AG04450 (cell line): ENCODE measurements at regions not wholly inside any gene's neighbourhood (a gene's known extent, or its start where the extent isn't known, plus 50 kb on each side); places are given as distances from the start of the nearest gene placed in this dataset.

ENCODE experiments used
- CTCF ChIA-PET: fragments of 300-600, 350-600 bp; formaldehyde crosslinking; extraction: SDS; loops from one replicate; lab custom pipeline; 2022; ENCODE audit warnings: antibody characterized with exemption, inconsistent platforms; lab: Charles Lee
- POLR2A ChIA-PET: fragments of 350-600 bp; formaldehyde crosslinking; extraction: SDS; loops from one replicate; lab custom pipeline; 2021; ENCODE audit warnings: antibody characterized with exemption, inconsistent platforms; lab: Yijun Ruan, JAX
- DNase-seq: peaks from one replicate; pipeline ENCODE4 v3.0.0-alpha.2; 2011; ENCODE audit warnings: low read depth, low spot score
- H3K27ac ChIP-seq: one replicate; pipeline ENCODE4 v1.5.1; 2012; ENCODE audit warnings: low read depth, low read length, control low read depth
- H3K27me3 ChIP-seq: one replicate; pipeline ENCODE4 v1.6.0; 2012; ENCODE audit warnings: low read length; ENCODE audit not compliant: control insufficient read depth, insufficient read depth
- H3K4me3 ChIP-seq: 2 replicates; pipeline ENCODE4 v1.5.1; 2011; ENCODE audit warnings: mild to moderate bottlenecking, low read depth, low read length, control low read depth
- H3K9me3 ChIP-seq: 2 replicates; pipeline ENCODE4 v1.5.1; 2012; ENCODE audit warnings: low read length; ENCODE audit not compliant: control insufficient read depth, insufficient read depth
- CTCF ChIP-seq: IDR thresholded peaks from 2 replicates; pipeline ENCODE4 v1.5.1; 2011; ENCODE audit warnings: low read depth, low read length, control low read depth, inconsistent platforms

GRCh38 chr3:40851836-40852235 is 327.1 kb downstream of the ZNF621 start:
- ChIA-PET POLR2A (no interaction called here), CTCF (no interaction called here)
- no peak for TF ChIP-seq CTCF
- no peak overlapping the region for H3K27ac ChIP-seq
- H3K9me3 ChIP-seq = no peaks in the 10 kb centered on the region
- H3K4me3 ChIP-seq = no peak overlapping the region
- no peaks in the 10 kb centered on the region for H3K27me3 ChIP-seq
- DNase-seq = no peak

GRCh38 chr3:40852712-40853111 is 328.0 kb downstream of the ZNF621 start:
- no peaks in the 10 kb centered on the region for H3K27me3 ChIP-seq
- ChIA-PET POLR2A (no interaction called here), CTCF (no interaction called here)
- H3K9me3 ChIP-seq = no peaks in the 10 kb centered on the region
- H3K27ac ChIP-seq = no peak overlapping the region
- DNase-seq = no peak
- no peak for TF ChIP-seq CTCF
- no peak overlapping the region for H3K4me3 ChIP-seq

- no peak for TF ChIP-seq CTCF
- Histone ChIP-seq H3K27ac (no peak overlapping the region), H3K9me3 (no peaks in the 10 kb centered on the region), H3K27me3 (no peaks in the 10 kb centered on the region), H3K4me3 (no peak overlapping the region)
- no peak for DNase-seq
- CTCF ChIA-PET = no interaction called here
- POLR2A ChIA-PET = no interaction called here
Observed at GRCh38 chr3:40853474-40853873, 328.7 kb downstream of the ZNF621 start.

- Histone ChIP-seq H3K9me3 (no peaks in the 10 kb centered on the region), H3K4me3 (no peak overlapping the region), H3K27me3 (no peaks in the 10 kb centered on the region), H3K27ac (no peak overlapping the region)
- ChIA-PET POLR2A (no interaction called here), CTCF (no interaction called here)
- DNase-seq = no peak
- TF ChIP-seq CTCF = no peak
Observed at GRCh38 chr3:40855871-40856270, 331.1 kb downstream of the ZNF621 start.

- no peaks in the 10 kb centered on the region for H3K27me3 ChIP-seq
- CTCF ChIA-PET = no interaction called here
- no peak for TF ChIP-seq CTCF
- H3K4me3 ChIP-seq = no peak overlapping the region
- no peak for DNase-seq
- no peaks in the 10 kb centered on the region for H3K9me3 ChIP-seq
- POLR2A ChIA-PET = no interaction called here
- no peak overlapping the region for H3K27ac ChIP-seq
Observed at GRCh38 chr3:40858364-40859115, 333.8 kb downstream of the ZNF621 start.
